SK-N-DZ (cell line): ENCODE measurements at regions not wholly inside any gene's neighbourhood (a gene's known extent, or its start where the extent isn't known, plus 50 kb on each side); places are given as distances from the start of the nearest gene placed in this dataset.
A peak's percentile ranks its signal among the peaks of the same experiment; 100 is the strongest.

Experiments used
- DNase-seq: peaks from one replicate; pipeline ENCODE4 v3.0.0-alpha.2; 2015; ENCODE audit warnings: low spot score

- no peak for DNase-seq
Observed at GRCh38 chr15:101590785-101591184, 61.4 kb downstream of the TM2D3 start.

- DNase-seq: no peak
Observed at GRCh38 chr15:101583284-101583683, 68.9 kb downstream of the TM2D3 start.

- no peak for DNase-seq
Observed at GRCh38 chr15:101580431-101580830, 71.8 kb downstream of the TM2D3 start.

GRCh38 chr15:101579631-101580163 lies 72.5 kb downstream of the TM2D3 start:
- DNase-seq: no peak

GRCh38 chr15:101578443-101578894 lies 73.7 kb downstream of the TM2D3 start:
- peak; percentile 18 for DNase-seq

- DNase-seq: no peak
Observed at GRCh38 chr15:101573951-101574350, 78.2 kb downstream of the TM2D3 start.

GRCh38 chr15:101570241-101570640 lies 80.7 kb upstream of the PCSK6 start:
- no peak for DNase-seq

- no peak for DNase-seq
Observed at GRCh38 chr15:101568821-101569555, 79.5 kb upstream of the PCSK6 start.

GRCh38 chr15:101568309-101568708 lies 78.8 kb upstream of the PCSK6 start:
- DNase-seq: no peak

GRCh38 chr15:101566748-101567488 lies 77.4 kb upstream of the PCSK6 start:
- DNase-seq: no peak

- DNase-seq: no peak
Observed at GRCh38 chr15:101565377-101565776, 75.9 kb upstream of the PCSK6 start.

GRCh38 chr15:101563176-101563796 lies 73.8 kb upstream of the PCSK6 start:
- no peak for DNase-seq

- no peak for DNase-seq
Observed at GRCh38 chr15:101562428-101563059, 73.0 kb upstream of the PCSK6 start.

GRCh38 chr15:101561584-101561906 lies 72.0 kb upstream of the PCSK6 start:
- no peak for DNase-seq

GRCh38 chr15:101560722-101561583 lies 71.4 kb upstream of the PCSK6 start:
- DNase-seq: no peak

- no peak for DNase-seq
Observed at GRCh38 chr15:101559952-101560351, 70.4 kb upstream of the PCSK6 start.

GRCh38 chr15:101558221-101558941 lies 68.9 kb upstream of the PCSK6 start:
- DNase-seq: no peak

- DNase-seq: no peak
Observed at GRCh38 chr15:101556273-101556672, 66.8 kb upstream of the PCSK6 start.

- DNase-seq: no peak
Observed at GRCh38 chr15:101554115-101554915, 64.8 kb upstream of the PCSK6 start.
